ENCODE measurements at regions not wholly inside any gene's neighbourhood (a gene's known extent, or its start where the extent isn't known, plus 50 kb on each side); places are given as distances from the start of the nearest gene placed in this dataset.

GRCh38 chr5:96052374-96052773, 90.7 kb upstream of the ELL2 start:
- TF ChIP-seq CTCF (conservative IDR thresholded peaks at IDR 0.05) (no peak), EZH2 (IDR thresholded peaks at IDR 0.05; ENCODE audit: low read depth) (no peak)
